Tibial nerve (tissue), 4 donors: ENCODE measurements at regions not wholly inside any gene's neighbourhood (a gene's known extent, or its start where the extent isn't known, plus 50 kb on each side); places are given as distances from the start of the nearest gene placed in this dataset.
"Not testable (repeated sequence)": the region's sequence is repeated elsewhere in the genome, so short reads cannot be mapped to it uniquely, and the experiment has no call there.

Experiments
- DNase-seq, 2 donors: peaks; one replicate each; pipeline ENCODE4 v3.0.0-alpha.2; 2019; ENCODE audit warnings: low spot score in 2 of 2
- H3K27ac ChIP-seq, 4 donors: fragments of 200-600 bp; sonication (generic) in 3 of 4; one replicate each; pipeline ENCODE4 v1.5.1; 2017 to 2019; ENCODE audit warnings: mild to moderate bottlenecking in 1 of 4
- H3K27me3 ChIP-seq, 2 donors: fragments of 200-600 bp; sonication (generic) in 1 of 2; one replicate each; pipeline versions ENCODE4 v1.5.1 to v1.6.0; 2017 to 2019
- H3K36me3 ChIP-seq, 3 donors: fragments of 200-600 bp; sonication (generic); one replicate each; pipeline ENCODE4 v1.5.1; 2018 to 2019
- H3K4me1 ChIP-seq, 4 donors: fragments of 200-600 bp; sonication (generic) in 3 of 4; one replicate each; pipeline ENCODE4 v1.5.1; 2017 to 2019
- H3K4me3 ChIP-seq, 4 donors: fragments of 200-600 bp; sonication (generic) in 3 of 4; one replicate each; pipeline ENCODE4 v1.5.1; 2017 to 2019; ENCODE audit warnings: mild to moderate bottlenecking in 1 of 4, moderate library complexity in 1 of 4
- H3K9me3 ChIP-seq, 4 donors: fragments of 200-600 bp; sonication (generic) in 3 of 4; one replicate each; pipeline ENCODE4 v1.5.1; 2017 to 2019
- CTCF ChIP-seq, 5 experiments: fragments of 200-600 bp in 3 of 5; fragments of 450-650 bp in 2 of 5; sonication (generic) in 3 of 5; IDR thresholded peaks; one replicate each; pipeline ENCODE4 v1.5.1; 2016 to 2019; ENCODE audit warnings: antibody characterized with exemption in 5 of 5, mild to moderate bottlenecking in 3 of 5, moderate library complexity in 2 of 5
- EP300 ChIP-seq, 2 donors: sonication (generic); formaldehyde crosslinking; IDR thresholded peaks; one replicate each; pipeline ENCODE4 v1.6.1; 2017; ENCODE audit warnings: antibody characterized with exemption in 2 of 2, mild to moderate bottlenecking in 1 of 2
- POLR2A ChIP-seq, 2 donors: fragments of 450-650 bp; IDR thresholded peaks; one replicate each; pipeline ENCODE4 v1.6.1; 2017; ENCODE audit warnings: antibody characterized with exemption in 2 of 2, mild to moderate bottlenecking in 2 of 2, moderate library complexity in 2 of 2
- WGBS, 2 donors: methylation state at CpG; one replicate each; pipeline ENCODE4 v1.1.5; 2018; 5-methylcytosine and 5-hydroxymethylcytosine counted together

DNA sequence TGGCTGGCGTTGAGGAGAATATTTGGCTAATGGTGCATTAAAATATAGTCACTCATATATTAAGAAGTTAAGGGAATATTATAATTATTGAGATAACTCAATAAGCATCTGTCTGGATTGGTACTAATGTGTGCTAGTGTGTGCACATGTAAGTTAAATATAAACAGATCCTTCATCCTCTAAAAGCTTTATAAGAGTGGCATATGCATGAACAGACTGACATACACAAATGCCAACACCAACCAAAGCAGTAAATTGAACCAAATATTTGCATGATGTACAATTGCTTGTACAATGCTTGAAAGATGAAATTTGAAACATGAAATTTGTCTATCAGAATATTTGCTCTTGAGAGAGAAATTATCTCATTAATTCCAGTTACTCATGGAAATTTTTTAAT, 344.9 kb downstream of the ADGRL2 start:
- 93 to 98% methylated on average over 1 of the region's 1 CpG for WGBS, 2 donors
- H3K27ac ChIP-seq, result no peak overlapping the region
- H3K36me3 ChIP-seq, result no peaks in the 10 kb centered on the region
- H3K9me3 ChIP-seq, result no peaks in the 10 kb centered on the region
- H3K27me3 ChIP-seq, result no peaks in the 10 kb centered on the region
- no peak for DNase-seq
- no peak overlapping the region for H3K4me3 ChIP-seq
- TF ChIP-seq EP300 (IDR thresholded peaks at IDR 0.05) (no peak), POLR2A (IDR thresholded peaks at IDR 0.05) (no peak), CTCF (IDR thresholded peaks at IDR 0.05) (no peak)
- H3K4me1 ChIP-seq, result no peaks in the 10 kb centered on the region

GRCh38 chr1:82143108-82143833, 342.5 kb downstream of the ADGRL2 start:
- Histone ChIP-seq H3K27me3 (no peaks in the 10 kb centered on the region), H3K27ac (no peak overlapping the region), H3K4me3 (no peak overlapping the region), H3K9me3 (no peaks in the 10 kb centered on the region), H3K36me3 (no peaks in the 10 kb centered on the region), H3K4me1 (no peaks in the 10 kb centered on the region)
- TF ChIP-seq CTCF (IDR thresholded peaks at IDR 0.05), result no peak
- TF ChIP-seq EP300 (IDR thresholded peaks at IDR 0.05), result no peak
- no peak for TF ChIP-seq POLR2A (IDR thresholded peaks at IDR 0.05)
- WGBS, 2 donors, result 85 to 89% methylated on average over 3 of the region's 3 CpGs
- DNase-seq, result no peak

GRCh38 chr1:82141390-82141789, 340.7 kb downstream of the ADGRL2 start:
- H3K27me3 ChIP-seq, result no peaks in the 10 kb centered on the region
- no peaks in the 10 kb centered on the region for H3K36me3 ChIP-seq
- H3K4me3 ChIP-seq, result no peak overlapping the region
- TF ChIP-seq CTCF (IDR thresholded peaks at IDR 0.05) (no peak), EP300 (IDR thresholded peaks at IDR 0.05) (no peak), POLR2A (IDR thresholded peaks at IDR 0.05) (no peak)
- WGBS, 2 donors, result 74 to 78% methylated on average over 2 of the region's 2 CpGs
- no peak overlapping the region for H3K27ac ChIP-seq
- DNase-seq, result no peak
- no peaks in the 10 kb centered on the region for H3K4me1 ChIP-seq
- H3K9me3 ChIP-seq, result no peaks in the 10 kb centered on the region

- H3K4me3 ChIP-seq, result no peak overlapping the region
- H3K27me3 ChIP-seq, result no peaks in the 10 kb centered on the region
- H3K4me1 ChIP-seq, result no peaks in the 10 kb centered on the region
- no peaks in the 10 kb centered on the region for H3K36me3 ChIP-seq
- TF ChIP-seq CTCF (IDR thresholded peaks at IDR 0.05) (no peak), POLR2A (IDR thresholded peaks at IDR 0.05) (no peak), EP300 (IDR thresholded peaks at IDR 0.05) (no peak)
- 92 to 93% methylated on average over 8 of the region's 8 CpGs for WGBS, 2 donors
- H3K9me3 ChIP-seq, result no peaks in the 10 kb centered on the region
- H3K27ac ChIP-seq, result no peak overlapping the region
- no peak for DNase-seq
These were observed 339.2 kb downstream of the ADGRL2 start for GRCh38 chr1:82139751-82140468.

DNA sequence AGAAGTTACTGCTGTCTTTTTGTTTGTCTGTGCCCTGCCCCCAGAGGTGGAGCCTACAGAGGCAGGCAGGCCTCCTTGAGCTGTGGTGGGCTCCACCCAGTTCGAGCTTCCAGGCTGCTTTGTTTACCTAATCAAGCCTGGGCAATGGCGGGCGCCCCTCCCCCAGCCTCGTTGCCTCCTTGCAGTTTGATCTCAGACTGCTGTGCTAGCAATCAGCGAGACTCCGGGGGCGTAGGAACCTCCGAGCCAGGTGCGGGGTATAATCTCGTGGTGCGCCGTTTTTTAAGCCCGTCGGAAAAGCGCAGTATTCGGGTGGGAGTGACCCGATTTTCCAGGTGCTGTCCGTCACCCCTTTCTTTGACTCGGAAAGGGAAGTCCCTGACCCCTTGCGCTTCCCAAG, 335.6 kb downstream of the ADGRL2 start:
- not testable (repeated sequence) for H3K9me3 ChIP-seq, DNase-seq, H3K4me1 ChIP-seq, H3K36me3 ChIP-seq, H3K4me3 ChIP-seq, H3K27me3 ChIP-seq, H3K27ac ChIP-seq
- WGBS, 2 donors, result 95 to 97% methylated on average over 16 to 19 of the region's 20 CpGs
